ENCODE measurements at regions not wholly inside any gene's neighbourhood (a gene's known extent, or its start where the extent isn't known, plus 50 kb on each side); places are given as distances from the start of the nearest gene placed in this dataset.

DNA sequence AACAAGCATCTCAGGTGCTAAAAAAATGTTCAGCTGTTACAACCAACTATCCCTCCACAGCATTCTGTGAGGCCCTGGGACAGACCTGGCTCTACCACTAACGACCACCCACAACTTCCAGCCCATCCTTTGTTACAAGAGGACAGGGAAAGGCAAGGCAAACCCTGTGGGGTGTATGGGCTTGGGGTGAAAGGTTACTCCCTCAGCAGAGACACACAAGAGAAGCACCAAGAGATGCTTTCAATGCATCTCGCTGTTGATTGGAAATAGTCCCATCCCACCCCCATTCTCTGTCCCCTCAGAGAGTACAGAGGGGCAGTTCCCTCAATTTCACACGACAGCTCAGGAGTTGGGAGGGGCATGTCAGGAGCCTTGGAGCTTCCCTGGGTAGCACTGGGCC is 234.1 kb downstream of the CAAP1 start:
- TF ChIP-seq, protein P1, sequence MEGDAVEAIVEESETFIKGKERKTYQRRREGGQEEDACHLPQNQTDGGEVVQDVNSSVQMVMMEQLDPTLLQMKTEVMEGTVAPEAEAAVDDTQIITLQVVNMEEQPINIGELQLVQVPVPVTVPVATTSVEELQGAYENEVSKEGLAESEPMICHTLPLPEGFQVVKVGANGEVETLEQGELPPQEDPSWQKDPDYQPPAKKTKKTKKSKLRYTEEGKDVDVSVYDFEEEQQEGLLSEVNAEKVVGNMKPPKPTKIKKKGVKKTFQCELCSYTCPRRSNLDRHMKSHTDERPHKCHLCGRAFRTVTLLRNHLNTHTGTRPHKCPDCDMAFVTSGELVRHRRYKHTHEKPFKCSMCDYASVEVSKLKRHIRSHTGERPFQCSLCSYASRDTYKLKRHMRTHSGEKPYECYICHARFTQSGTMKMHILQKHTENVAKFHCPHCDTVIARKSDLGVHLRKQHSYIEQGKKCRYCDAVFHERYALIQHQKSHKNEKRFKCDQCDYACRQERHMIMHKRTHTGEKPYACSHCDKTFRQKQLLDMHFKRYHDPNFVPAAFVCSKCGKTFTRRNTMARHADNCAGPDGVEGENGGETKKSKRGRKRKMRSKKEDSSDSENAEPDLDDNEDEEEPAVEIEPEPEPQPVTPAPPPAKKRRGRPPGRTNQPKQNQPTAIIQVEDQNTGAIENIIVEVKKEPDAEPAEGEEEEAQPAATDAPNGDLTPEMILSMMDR (IDR thresholded peaks at IDR 0.05), result no peak
- TF ChIP-seq POLR2A (IDR thresholded peaks at IDR 0.05), result no peak

All from lower leg skin (tissue), 3 donors.